Osteocyte (in vitro differentiated cells): ENCODE measurements at regions not wholly inside any gene's neighbourhood (a gene's known extent, or its start where the extent isn't known, plus 50 kb on each side); places are given as distances from the start of the nearest gene placed in this dataset.

Experiments used
- DNase-seq: peaks from one replicate; pipeline ENCODE4 v3.0.0; 2021; ENCODE audit warnings: mixed read lengths; ENCODE audit not compliant: unreplicated experiment; ENCODE audit errors: extremely low spot score
- H3K27ac Mint-ChIP-seq: one replicate; pipeline ENCODE4 v1.8.0; 2021; ENCODE audit warnings: mild to moderate bottlenecking, mixed read lengths; ENCODE audit not compliant: unreplicated experiment
- H3K27me3 Mint-ChIP-seq: one replicate; pipeline ENCODE4 v1.8.0; 2021; ENCODE audit warnings: mixed read lengths; ENCODE audit not compliant: unreplicated experiment
- H3K36me3 Mint-ChIP-seq: one replicate; pipeline ENCODE4 v1.8.0; 2021; ENCODE audit warnings: mixed read lengths; ENCODE audit not compliant: unreplicated experiment
- H3K4me1 Mint-ChIP-seq: one replicate; pipeline ENCODE4 v1.8.0; 2021; ENCODE audit warnings: mixed read lengths; ENCODE audit not compliant: unreplicated experiment
- H3K4me3 Mint-ChIP-seq: one replicate; pipeline ENCODE4 v1.8.0; 2021; ENCODE audit warnings: mild to moderate bottlenecking, moderate library complexity, mixed read lengths; ENCODE audit not compliant: unreplicated experiment
- H3K9me3 Mint-ChIP-seq: one replicate; pipeline ENCODE4 v1.8.0; 2021; ENCODE audit warnings: mixed read lengths; ENCODE audit not compliant: unreplicated experiment
- CTCF ChIP-seq: fragments of 200-600 bp; sonication (generic); IDR thresholded peaks from 2 replicates; pipeline ENCODE4 v1.5.0; 2021; ENCODE audit warnings: antibody characterized with exemption, mild to moderate bottlenecking, moderate library complexity

GRCh38 chr17:22694362-22695227 is 1002.3 kb downstream of the KCNJ18 start:
- no peak overlapping the region for H3K27ac Mint-ChIP-seq
- peaks cover 48% of the 10 kb centered on the region for H3K9me3 Mint-ChIP-seq
- no peaks in the 10 kb centered on the region for H3K27me3 Mint-ChIP-seq
- H3K4me3 Mint-ChIP-seq = no peak overlapping the region
- TF ChIP-seq CTCF = no peak
- DNase-seq = peak; percentile 83
- no peaks in the 10 kb centered on the region for H3K36me3 Mint-ChIP-seq
- H3K4me1 Mint-ChIP-seq = no peaks in the 10 kb centered on the region

GRCh38 chr17:22695228-22695619 is 1002.9 kb downstream of the KCNJ18 start:
- peak; percentile 83 for DNase-seq
- Mint-ChIP-seq H3K9me3 (peaks cover 48% of the 10 kb centered on the region), H3K4me3 (no peak overlapping the region), H3K36me3 (no peaks in the 10 kb centered on the region), H3K27me3 (no peaks in the 10 kb centered on the region), H3K4me1 (no peaks in the 10 kb centered on the region), H3K27ac (no peak overlapping the region)
- TF ChIP-seq CTCF = no peak

DNA sequence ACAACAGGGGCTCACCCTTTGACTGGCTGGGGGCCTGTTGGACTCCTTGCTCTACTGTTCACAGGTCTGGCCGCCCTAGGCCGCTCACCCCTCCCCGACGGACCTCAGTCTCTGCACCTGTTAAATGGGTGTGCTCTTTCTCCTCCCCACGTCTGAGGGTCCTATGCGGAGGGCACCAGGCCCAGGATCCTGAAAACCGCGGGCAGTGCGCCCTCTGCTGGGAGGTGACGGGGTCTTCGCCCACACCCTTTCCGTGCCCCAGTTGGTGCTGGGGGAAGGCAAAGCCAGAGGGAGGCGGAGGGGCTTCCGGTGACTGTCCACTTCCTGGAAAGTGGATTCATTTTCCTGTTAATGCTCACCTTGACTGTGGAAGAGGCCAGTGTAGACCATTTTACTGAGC is 1010.9 kb downstream of the KCNJ18 start:
- Mint-ChIP-seq H3K36me3 (no peaks in the 10 kb centered on the region), H3K4me1 (no peaks in the 10 kb centered on the region), H3K27ac (no peak overlapping the region), H3K27me3 (no peaks in the 10 kb centered on the region), H3K9me3 (peaks cover 23% of the 10 kb centered on the region), H3K4me3 (no peak overlapping the region)
- TF ChIP-seq CTCF = no peak
- peak; percentile 84 for DNase-seq

GRCh38 chr17:22703786-22704441 is 1011.6 kb downstream of the KCNJ18 start:
- peak; percentile 76 for DNase-seq
- H3K36me3 Mint-ChIP-seq = no peaks in the 10 kb centered on the region
- no peaks in the 10 kb centered on the region for H3K4me1 Mint-ChIP-seq
- H3K4me3 Mint-ChIP-seq = no peak overlapping the region
- no peak for TF ChIP-seq CTCF
- H3K27me3 Mint-ChIP-seq = no peaks in the 10 kb centered on the region
- peaks cover 22% of the 10 kb centered on the region for H3K9me3 Mint-ChIP-seq
- no peak overlapping the region for H3K27ac Mint-ChIP-seq

GRCh38 chr17:22704674-22705073 is 1012.4 kb downstream of the KCNJ18 start:
- DNase-seq = no peak
- H3K27me3 Mint-ChIP-seq = no peaks in the 10 kb centered on the region
- H3K27ac Mint-ChIP-seq = no peak overlapping the region
- no peaks in the 10 kb centered on the region for H3K4me1 Mint-ChIP-seq
- TF ChIP-seq CTCF = no peak
- H3K36me3 Mint-ChIP-seq = no peaks in the 10 kb centered on the region
- peaks cover 24% of the 10 kb centered on the region for H3K9me3 Mint-ChIP-seq
- H3K4me3 Mint-ChIP-seq = no peak overlapping the region
